ENCODE measurements at regions not wholly inside any gene's neighbourhood (a gene's known extent, or its start where the extent isn't known, plus 50 kb on each side); places are given as distances from the start of the nearest gene placed in this dataset.

- DNase-seq = no peak
- no peak for ATAC-seq
Measured at GRCh38 chr14:26995301-26995700, 397.5 kb upstream of the NOVA1 start.

- no peak for ATAC-seq
- no peak for DNase-seq
Measured at GRCh38 chr14:26996246-26996645, 398.4 kb upstream of the NOVA1 start.

- ATAC-seq (no peak), DNase-seq (no peak)
Measured at GRCh38 chr14:27002179-27002578, 404.3 kb upstream of the NOVA1 start.

- DNase-seq = no peak
- no peak for ATAC-seq
Measured at GRCh38 chr14:27006570-27006969, 408.7 kb upstream of the NOVA1 start.

- ATAC-seq (no peak), DNase-seq (no peak)
Measured at GRCh38 chr14:27008187-27008586, 410.4 kb upstream of the NOVA1 start.

- ATAC-seq = no peak
- DNase-seq = no peak
Measured at GRCh38 chr14:27012641-27013040, 414.8 kb upstream of the NOVA1 start.

DNA sequence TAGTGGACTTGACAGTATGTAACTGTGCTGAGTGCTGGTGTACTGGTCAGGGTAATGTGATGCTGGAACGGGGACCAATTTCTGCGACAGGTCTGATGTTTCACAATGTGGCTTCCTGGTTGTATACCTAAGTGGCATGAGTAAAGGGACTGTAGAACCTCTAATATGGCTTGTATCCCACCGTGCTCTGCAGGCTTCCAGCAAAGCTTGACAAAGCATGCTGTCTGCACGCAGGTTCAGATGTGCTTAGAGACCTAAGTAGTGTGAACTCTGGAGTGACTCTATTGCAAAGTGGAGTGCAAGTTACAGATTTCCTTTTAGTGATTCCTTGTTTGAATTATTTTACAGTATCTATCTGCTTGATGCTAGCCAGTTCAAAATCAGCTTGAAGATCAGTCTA, 415.8 kb upstream of the NOVA1 start:
- DNase-seq (no peak), ATAC-seq (no peak)

DNA sequence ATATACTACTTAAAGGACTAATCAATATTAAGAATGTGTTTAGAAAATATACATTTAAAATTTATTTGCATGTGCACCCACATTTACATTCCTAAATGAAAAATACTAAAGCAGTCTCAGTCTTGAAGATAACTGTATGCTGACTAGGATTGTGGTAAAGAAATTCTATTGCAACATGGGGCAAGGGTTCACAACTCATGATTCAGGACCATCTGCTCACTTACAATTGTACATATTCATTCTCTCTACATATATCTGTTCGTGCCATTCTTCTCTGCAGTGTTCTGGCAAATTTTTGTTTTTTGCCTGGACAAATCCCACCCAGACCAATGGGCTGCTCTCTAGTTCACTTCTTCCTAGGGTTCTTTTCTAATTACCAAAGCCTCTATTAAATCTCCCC, 417.2 kb upstream of the NOVA1 start:
- DNase-seq = no peak

DNA sequence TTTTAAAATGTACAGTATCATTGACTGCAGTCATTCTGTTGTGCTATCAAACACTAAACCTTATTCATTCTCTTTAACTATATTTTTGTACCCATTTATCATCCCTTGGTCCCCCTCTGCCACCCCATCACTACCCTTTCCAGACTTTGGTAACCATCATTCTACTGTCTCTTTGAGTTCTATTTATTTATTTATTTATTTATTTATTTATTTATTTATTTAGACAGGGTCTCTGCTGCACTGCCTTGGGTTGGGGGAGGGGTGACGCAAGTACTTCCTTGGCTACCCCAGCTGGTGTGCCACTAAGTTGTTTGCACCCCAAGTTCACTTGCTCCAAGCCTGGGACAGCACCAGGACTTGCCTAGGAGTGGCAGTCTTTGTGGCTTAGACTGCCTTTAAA, 427.8 kb upstream of the NOVA1 start:
- DNase-seq = no peak

More for the DNA sequence above, 417.2 kb upstream of the NOVA1 start:
- no peak for ATAC-seq

GRCh38 chr14:27026097-27026496, 428.3 kb upstream of the NOVA1 start:
- DNase-seq (no peak), ATAC-seq (no peak)

More for the DNA sequence above, 427.8 kb upstream of the NOVA1 start:
- no peak for ATAC-seq

GRCh38 chr14:27040552-27040951, 442.7 kb upstream of the NOVA1 start:
- DNase-seq = no peak
- ATAC-seq = no peak

- DNase-seq (no peak), ATAC-seq (no peak)
Measured at GRCh38 chr14:27049701-27050100, 451.9 kb upstream of the NOVA1 start.

DNA sequence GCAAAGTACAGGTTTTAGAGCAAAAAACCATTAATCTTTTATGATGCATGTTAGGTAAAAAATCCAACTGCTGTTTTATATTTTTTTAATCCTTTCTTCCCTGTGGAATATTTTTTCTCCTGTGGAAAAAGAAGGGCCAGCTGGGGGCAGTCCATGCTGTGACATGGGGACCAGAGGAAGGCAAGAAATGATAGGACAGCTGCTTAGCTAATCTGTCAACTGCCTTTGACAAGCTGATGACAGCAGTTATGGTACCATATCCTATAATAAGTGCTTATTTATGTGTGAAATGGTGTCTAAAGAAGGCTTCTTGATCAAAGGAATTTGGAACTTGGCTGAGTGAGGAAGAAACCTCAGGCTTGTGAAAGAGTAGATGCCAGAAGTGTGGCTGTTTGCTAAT, 452.4 kb upstream of the NOVA1 start:
- DNase-seq = no peak
- no peak for ATAC-seq

GRCh38 chr14:27056586-27056985, 458.8 kb upstream of the NOVA1 start:
- ATAC-seq = no peak
- no peak for DNase-seq

- DNase-seq (no peak), ATAC-seq (no peak)
Measured at GRCh38 chr14:27061299-27061698, 463.5 kb upstream of the NOVA1 start.

DNA sequence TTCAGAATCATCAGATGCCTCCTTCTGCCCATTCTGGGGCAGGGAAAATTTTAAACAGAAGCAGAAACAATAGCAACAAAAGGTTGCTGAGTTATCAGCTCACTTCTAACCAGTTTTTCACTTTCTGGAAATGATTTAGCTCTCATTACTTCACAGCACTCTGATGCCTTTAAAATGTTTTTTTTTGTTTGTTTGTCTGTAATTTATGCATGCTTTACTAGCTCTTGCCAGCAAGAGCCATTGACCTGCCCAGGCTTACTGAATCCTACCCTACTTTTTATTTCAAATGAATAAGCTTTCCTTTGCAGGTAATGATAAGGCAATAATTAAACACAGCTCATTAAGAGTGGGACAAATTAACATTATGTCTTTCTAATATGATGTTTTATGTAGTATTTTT, 466.1 kb upstream of the NOVA1 start:
- ATAC-seq (no peak), DNase-seq (no peak)

- ATAC-seq = no peak
Measured at GRCh38 chr14:27065886-27066285, 468.1 kb upstream of the NOVA1 start.

DNA sequence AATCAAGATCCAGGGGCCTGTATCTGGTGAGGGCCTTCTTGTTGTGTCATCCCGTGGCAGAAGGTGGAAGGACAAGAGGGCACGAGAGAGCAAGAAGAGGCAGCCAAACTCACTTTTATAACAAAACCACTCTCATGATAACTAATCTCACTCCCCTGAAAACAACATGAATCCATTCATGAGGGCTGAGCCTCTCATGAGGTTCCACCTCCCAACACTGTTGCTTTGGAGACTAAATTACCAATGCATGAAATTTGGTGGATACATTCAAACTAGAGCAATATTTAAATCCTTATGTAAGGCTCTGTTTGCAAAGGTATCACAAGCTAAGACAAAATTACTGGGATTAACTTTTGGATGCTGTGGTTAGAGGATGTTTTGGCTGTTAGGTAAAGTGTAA, 470.1 kb upstream of the NOVA1 start:
- no peak for DNase-seq
- no peak for ATAC-seq

More at GRCh38 chr14:27065886-27066285, 468.1 kb upstream of the NOVA1 start:
- DNase-seq = no peak

- no peak for DNase-seq
- ATAC-seq = no peak
Measured at GRCh38 chr14:27072589-27072988, 474.8 kb upstream of the NOVA1 start.

- no peak for DNase-seq
- no peak for ATAC-seq
Measured at GRCh38 chr14:27075503-27075902, 477.7 kb upstream of the NOVA1 start.

- DNase-seq = no peak
- ATAC-seq = no peak
Measured at GRCh38 chr14:27077214-27077613, 479.4 kb upstream of the NOVA1 start.

DNA sequence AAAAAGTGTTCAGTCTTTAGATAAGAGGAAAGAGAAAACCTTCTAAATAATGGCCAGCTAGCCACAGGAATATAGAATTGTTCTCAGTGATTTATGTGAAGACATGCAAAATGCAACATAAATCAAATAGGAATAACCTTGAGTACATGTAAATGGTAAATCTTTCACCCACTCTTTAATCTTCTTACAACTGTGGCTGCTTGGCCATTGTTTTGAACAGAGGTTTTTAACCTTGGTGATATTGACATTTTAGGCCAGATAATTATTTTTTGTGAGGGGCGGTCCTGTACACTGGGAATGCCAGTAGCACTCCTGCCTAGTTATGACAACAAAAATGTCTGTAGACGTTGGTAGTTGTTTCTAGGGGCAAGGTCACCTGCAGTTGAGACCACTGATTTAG, 479.9 kb upstream of the NOVA1 start:
- DNase-seq (no peak), ATAC-seq (no peak)

DNA sequence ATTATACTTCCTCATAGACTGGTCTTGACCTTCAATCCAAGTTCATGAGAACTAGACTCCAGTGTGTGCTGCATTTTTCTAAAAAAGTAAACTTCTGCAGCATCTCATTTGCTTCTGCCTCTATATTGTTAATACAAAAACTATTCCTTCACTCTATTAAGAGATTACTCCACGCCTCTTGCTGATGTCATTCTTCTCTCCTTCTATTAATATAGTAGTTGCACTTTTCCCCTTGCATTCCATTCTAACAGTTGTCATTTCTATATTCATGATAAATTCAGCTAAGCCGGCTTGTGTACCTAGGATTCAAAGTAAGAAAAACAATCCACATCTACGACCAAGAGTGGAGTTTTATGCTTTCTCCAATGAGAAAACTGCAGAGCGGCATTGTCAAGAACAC, 480.4 kb upstream of the NOVA1 start:
- DNase-seq = no peak
- no peak for ATAC-seq

- no peak for ATAC-seq
Measured at GRCh38 chr14:27079716-27080115, 481.9 kb upstream of the NOVA1 start.

GRCh38 chr14:27085500-27085899, 487.7 kb upstream of the NOVA1 start:
- DNase-seq = no peak
- no peak for ATAC-seq

More at GRCh38 chr14:27079716-27080115, 481.9 kb upstream of the NOVA1 start:
- no peak for DNase-seq
